Esophagus mucosa (tissue), 1 donor: ENCODE measurements at regions not wholly inside any gene's neighbourhood (a gene's known extent, or its start where the extent isn't known, plus 50 kb on each side); places are given as distances from the start of the nearest gene placed in this dataset.

Source experiments
- ATAC-seq: fragments of 200-7000 bp; cut with Tn5 transposase; one replicate; pipeline ENCODE4 v1.9.1; 2020
- donor health status: DM: yes; HTN: yes; CAD: no.

- ATAC-seq, result no peak
Measured at GRCh38 chr15:95346721-95347475, 983.6 kb upstream of the NR2F2 start.

- no peak for ATAC-seq
Measured at GRCh38 chr15:95347837-95348236, 982.7 kb upstream of the NR2F2 start.

GRCh38 chr15:95350908-95351307 lies 979.6 kb upstream of the NR2F2 start:
- no peak for ATAC-seq

DNA sequence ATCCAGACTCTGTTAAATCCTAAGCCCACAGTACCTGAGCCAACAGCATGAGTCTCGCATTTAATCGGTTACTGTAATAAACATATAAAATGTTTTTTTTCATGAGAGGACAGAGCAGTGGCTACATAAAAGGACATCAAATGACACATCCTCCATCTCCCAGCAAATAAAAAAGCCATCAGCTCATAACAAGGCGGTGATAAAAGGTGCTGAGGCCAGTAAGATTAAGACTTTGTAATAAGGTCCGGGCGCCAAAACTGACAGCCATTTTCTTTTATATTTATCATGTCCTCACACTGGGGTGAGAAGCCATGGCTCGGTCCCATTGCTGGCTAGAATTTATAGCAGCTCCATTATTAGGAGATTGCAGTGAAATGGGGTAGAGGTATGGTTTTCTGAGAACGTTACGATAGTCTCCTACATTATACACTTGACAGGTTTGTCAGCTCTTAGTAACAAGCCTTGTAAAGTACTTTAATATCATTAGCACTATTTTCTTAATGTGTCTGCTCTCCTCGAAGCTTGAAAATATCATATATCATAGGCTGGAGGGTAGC lies 977.8 kb upstream of the NR2F2 start:
- ATAC-seq, result no peak

GRCh38 chr15:95353512-95353911 lies 977.0 kb upstream of the NR2F2 start:
- no peak for ATAC-seq

- no peak for ATAC-seq
Measured at GRCh38 chr15:95359966-95360365, 970.5 kb upstream of the NR2F2 start.

DNA sequence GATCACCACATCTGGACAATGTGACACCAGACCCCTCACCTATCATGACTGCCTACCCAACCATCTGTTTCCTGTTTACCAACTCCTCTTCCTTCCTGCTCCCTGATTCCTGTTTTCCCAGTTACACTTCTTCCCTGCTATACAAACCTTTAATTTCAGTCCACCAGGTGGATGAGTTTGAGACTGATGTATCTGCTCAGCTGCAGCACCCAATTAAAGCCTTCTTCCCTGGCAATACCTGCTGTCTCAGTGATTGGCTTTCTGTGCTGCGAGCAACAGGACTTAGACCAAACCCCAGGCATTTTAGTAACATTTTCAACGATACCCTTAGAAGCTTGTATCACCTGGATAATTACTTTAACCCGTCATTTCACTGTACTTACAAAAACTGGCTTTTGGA lies 968.2 kb upstream of the NR2F2 start:
- no peak for ATAC-seq

DNA sequence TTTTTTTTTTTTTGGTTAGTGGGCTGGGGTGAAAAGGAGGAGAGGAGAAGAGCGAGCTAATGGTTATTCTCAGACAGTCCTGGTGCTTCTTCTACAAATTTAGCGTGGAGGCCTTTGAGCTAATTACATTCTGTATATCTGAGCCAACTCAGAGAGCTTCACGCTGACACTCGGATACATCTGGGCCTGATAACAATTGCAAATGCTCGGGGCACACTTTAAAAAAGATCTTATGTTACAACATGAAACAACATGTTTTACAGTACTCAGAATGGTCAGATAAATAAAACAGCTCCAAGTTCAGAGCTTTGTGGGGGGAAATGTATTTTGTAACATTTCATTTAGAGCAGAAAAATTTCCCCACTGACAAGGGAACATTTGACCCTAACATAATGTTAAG lies 966.9 kb upstream of the NR2F2 start:
- no peak for ATAC-seq

DNA sequence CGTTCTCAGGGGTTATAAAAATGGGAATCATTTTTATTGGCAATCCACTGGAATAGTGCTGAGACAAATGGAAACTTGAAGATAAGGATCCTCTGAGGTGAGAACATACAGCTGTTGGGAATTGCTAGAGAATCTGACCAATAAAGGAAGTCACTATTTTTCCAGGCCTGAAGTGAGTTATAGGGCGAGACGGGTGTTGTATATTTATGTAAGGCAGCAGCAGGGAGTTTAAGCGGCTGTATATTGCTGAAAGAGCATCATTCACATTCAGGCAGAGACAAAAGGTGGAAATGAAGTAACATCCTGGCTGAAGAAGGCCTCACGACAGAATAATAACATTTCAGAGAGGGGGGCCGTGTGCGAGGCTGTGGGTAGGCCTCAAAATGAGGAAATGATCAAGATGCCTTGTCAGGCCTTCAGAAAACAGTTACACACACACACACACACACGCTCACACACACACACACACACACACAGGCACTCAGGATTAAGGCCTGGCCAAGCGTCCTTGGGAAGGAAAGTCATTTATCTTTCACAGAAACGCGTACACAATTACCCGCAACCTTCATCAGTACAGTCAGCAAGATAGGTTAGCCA lies 964.9 kb upstream of the NR2F2 start:
- peak; percentile 22 for ATAC-seq

GRCh38 chr15:95368191-95368590 lies 962.3 kb upstream of the NR2F2 start:
- ATAC-seq, result no peak

DNA sequence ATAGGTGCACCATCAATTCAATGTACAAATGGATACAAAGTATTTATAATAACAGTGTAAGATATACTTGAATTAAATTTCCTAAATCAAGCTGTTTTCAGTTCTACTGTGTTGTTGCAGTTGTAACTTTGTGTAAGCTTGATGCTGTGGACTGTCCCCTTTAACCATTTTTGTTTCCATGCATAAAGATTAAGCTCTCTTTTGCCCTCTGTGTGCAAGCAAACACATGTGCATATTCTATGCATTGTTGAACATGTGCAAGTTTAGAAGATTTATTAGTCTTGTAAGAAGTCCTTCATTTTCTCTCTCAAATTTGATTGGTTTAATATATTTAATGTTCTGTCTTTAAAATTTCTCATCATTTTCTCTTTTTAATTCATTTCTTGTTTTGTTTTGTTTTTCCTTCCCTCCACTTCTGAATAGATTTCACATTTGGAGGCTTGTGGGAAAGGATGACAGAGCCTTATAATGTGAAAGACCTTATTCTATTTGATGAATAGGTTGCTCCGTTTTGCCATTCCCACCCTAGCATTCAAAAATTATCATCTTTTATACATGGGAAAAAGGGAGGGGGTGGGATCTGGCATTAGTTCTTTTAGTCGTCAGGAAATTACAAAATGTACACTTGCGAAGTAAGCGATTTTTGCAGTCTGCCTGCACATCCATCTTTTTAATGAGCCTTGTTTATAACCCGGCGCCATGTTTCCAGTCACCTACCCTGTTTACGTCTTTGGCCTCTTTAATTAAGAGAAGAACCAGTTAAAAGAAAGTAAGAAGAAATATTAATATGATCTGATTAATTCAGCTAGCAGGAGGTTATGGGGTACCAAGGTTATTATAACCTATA lies 961.5 kb upstream of the NR2F2 start:
- no peak for ATAC-seq

- ATAC-seq, result no peak
Measured at GRCh38 chr15:95370291-95370690, 960.2 kb upstream of the NR2F2 start.

GRCh38 chr15:95371664-95372063 lies 958.8 kb upstream of the NR2F2 start:
- ATAC-seq, result no peak

DNA sequence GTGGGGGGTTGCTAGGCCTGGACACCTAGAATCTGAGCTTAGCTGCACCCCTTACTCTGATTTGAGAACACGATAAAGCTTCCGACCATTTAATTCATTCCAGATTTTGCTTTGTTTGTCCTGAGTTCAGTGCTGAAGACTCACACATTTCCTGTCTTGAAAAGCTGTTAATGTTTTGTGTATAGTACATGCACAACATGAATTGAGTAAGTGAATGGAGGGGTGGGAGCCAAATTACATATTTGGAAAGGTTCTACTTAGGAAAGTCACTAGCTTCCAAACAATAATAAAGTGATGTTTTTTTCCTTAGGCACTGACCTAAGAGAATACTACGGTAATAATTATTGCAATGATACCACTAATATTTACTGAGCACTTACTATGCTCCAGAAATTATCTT lies 955.2 kb upstream of the NR2F2 start:
- no peak for ATAC-seq

- no peak for ATAC-seq
Measured at GRCh38 chr15:95377258-95377852, 953.1 kb upstream of the NR2F2 start.

GRCh38 chr15:95394186-95395067 lies 936.1 kb upstream of the NR2F2 start:
- ATAC-seq, result no peak

DNA sequence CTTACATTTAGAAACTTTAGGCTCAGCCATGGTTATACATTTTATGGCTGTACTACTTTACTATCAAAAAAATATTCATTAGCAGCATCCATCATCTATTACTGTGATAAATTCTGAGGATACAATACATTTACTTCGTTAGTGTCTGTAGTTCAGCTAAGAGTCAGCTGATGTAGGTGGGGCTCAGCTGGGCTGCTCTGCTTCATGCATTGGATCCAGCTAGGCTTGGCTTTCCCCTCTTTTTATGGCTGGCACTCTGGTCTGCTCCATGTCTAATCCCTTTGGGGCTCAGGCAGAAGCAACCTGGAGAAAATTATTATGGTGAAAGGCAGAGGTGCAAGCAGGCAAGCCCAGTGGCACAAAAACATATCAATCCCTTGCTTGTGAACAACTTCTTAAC lies 930.1 kb upstream of the NR2F2 start:
- no peak for ATAC-seq

- ATAC-seq, result no peak
Measured at GRCh38 chr15:95401587-95401986, 928.9 kb upstream of the NR2F2 start.

DNA sequence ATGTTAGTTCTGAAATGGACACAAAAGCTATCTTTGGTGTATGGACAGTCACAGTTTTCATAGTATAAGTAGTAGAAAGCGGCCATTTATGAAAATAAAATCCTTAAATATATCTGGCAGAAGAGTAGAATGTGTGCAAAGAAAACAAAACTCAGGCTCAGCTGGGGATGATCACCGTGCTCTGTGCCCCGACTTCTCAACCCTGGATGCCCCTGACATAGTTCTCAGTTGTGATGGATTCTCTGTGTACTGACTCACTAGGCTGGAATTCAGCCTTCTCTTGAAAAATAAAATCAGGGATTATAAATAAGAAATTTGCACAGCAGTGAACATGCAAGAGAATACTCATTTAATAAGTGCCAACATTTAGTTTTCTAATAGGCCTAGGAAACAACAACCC lies 925.1 kb upstream of the NR2F2 start:
- ATAC-seq, result no peak

DNA sequence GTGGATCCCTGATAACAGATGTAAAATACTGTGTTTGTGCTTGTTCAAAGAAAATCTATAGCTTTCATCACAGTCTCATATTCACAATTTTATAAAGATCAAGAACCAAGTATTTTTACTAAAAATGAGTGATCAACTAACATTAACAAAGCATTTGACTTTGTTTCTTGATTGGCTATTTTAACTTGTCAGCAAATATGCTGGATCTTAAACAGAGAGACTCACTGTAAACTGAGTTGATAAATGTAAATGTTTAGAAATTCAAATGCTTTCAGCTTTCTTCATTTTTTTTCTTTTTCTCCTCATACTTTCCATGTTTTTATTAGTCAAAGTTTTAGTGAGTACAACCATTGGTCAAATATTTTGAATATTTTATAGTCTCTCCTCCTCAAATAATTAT lies 923.0 kb upstream of the NR2F2 start:
- ATAC-seq, result no peak

DNA sequence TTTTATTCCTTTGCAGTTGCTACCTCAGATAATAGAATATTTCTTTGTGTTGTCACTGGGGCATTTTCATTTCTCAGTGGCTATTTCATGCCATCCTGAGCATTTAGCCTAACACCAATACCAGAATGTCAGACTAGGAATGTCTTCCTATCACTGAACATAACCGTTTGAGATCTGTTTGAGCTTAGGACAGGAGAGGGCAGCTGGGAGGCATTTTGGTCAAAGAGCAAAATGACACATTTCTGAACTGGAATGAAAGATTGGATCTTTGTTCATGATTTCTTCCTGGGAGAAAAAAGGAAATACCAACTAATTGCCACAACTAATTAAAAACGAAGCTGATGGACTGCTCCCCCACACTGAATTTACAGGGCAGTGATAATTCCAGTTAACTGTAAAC lies 921.3 kb upstream of the NR2F2 start:
- no peak for ATAC-seq
